Heart left ventricle (tissue), 13 donors: ENCODE measurements at regions not wholly inside any gene's neighbourhood (a gene's known extent, or its start where the extent isn't known, plus 50 kb on each side); places are given as distances from the start of the nearest gene placed in this dataset.

Experiments used
- CTCF ChIP-seq, 12 donors: fragments of 200-600 bp; sonication (generic) in 4 of 12; IDR thresholded peaks; one replicate each; pipeline versions ENCODE4 v1.5.0 to v1.8.0; 2018 to 2022; ENCODE audit warnings: antibody characterized with exemption in 12 of 12, mild to moderate bottlenecking in 5 of 12
- POLR2A ChIP-seq, 2 donors: fragments of 450-650 bp; IDR thresholded peaks; one replicate each; pipeline ENCODE4 v1.6.1; 2017; ENCODE audit warnings: antibody characterized with exemption in 2 of 2, mild to moderate bottlenecking in 2 of 2, moderate library complexity in 2 of 2
- donor health status: ischemic (EF 13 %, LVEDD 7.1; RV severe dilation, severe dysfunction).
- donor health status: DM: no; HTN: yes; CAD: no.
- donor health status: DM: no; HTN: no; CAD: no.
- donor health status: ischemic (EF 25% LVEDD 6.9; RV normal size, moderate dysfunction).
- donor health status: ischemic (EF 25% LVEDD 5.7; RV mildly dilated, moderate dysfunction).
- donor health status: ischemic (EF 35%, LVEDD 5.7; RV mildly dilated, moderate dysfunction).
- donor health status: nonischemic (EF 11% LVEDD 7.7; RV severe dilation, severe dysfunction).
- donor health status: DM: yes; HTN: yes; CAD: no.
- donor health status: PGD.
- donor health status: ischemic (EF 29% LVEDD 5.4; RV normal size, mild dysfunction).
- donor health status: nonischemic (EF 23%, LVEDD 6.1; RV moderate dilation, normal function).

GRCh38 chr4:53900271-53900649, 164.1 kb downstream of the CHIC2 start:
- TF ChIP-seq CTCF (IDR thresholded peaks at IDR 0.05) (no peak), POLR2A (IDR thresholded peaks at IDR 0.05) (no peak)
